ENCODE measurements at regions not wholly inside any gene's neighbourhood (a gene's known extent, or its start where the extent isn't known, plus 50 kb on each side); places are given as distances from the start of the nearest gene placed in this dataset.

DNA sequence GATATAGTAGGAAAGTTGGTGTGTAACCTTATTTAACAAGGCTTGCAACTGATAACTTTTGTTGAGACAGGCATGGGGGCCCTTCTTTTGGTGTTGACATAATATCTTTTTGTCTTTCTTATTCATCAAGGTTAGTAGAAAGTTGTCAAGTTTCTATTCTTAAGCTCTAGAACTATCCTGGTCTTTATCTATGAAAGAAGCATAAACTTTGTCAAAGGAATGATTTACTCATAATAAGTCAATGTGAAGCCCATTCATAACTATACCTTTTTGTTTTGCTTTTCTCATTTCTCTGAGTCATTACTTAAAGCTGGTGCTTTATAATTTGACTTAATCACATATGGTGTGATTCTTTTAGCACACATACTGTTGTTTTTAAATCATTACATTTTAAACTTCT is 312.4 kb downstream of the UTRN start:
- no peak overlapping the region for H2BK120ac ChIP-seq (ENCODE audit: low read depth, low read length, poor library complexity, severe bottlenecking)
- Mint-ChIP-seq H3K4me3 (no peak overlapping the region), H3K27me3 (ENCODE audit: low read depth) (no peaks in the 10 kb centered on the region), H3K9me3 (peaks cover 20 to 21% of the 10 kb centered on the region in 2 experiments), H3K36me3 (ENCODE audit: insufficient read depth in 1 of 3, low read depth in 3 of 3) (peaks cover 23 to 64% (median 29%) of the 10 kb centered on the region in 3 experiments), H3K4me1 (peaks cover 2 to 12% of the 10 kb centered on the region in 2 experiments; a peak in 3 of 4 replicates), H3K27ac (no peak overlapping the region)
- no peak overlapping the region for H3K23ac ChIP-seq (ENCODE audit: insufficient read length, low read depth, low read length)
- H2BK5ac ChIP-seq (ENCODE audit: insufficient read length, low read length): no peak overlapping the region
- no peaks in the 10 kb centered on the region for H3K27me3 ChIP-seq (ENCODE audit: insufficient read depth, low read length)
- no peak overlapping the region for H3K56ac ChIP-seq (ENCODE audit: insufficient read length, low read depth, low read length)
- no peak overlapping the region for H3K4me2 ChIP-seq (ENCODE audit: insufficient read depth, insufficient read length, low read length)
- no peaks in the 10 kb centered on the region for H3K4me1 ChIP-seq (ENCODE audit: insufficient read depth, low read length)
- H2BK20ac ChIP-seq (ENCODE audit: low read depth, low read length, poor library complexity, severe bottlenecking): no peak overlapping the region
- no peak overlapping the region for H2BK12ac ChIP-seq (ENCODE audit: insufficient read length, low read depth, low read length)
- no peak overlapping the region for H3K4ac ChIP-seq (ENCODE audit: low read depth, low read length)
- H3K79me1 ChIP-seq (ENCODE audit: insufficient read depth, low read depth, low read length, poor library complexity, severe bottlenecking): no peaks in the 10 kb centered on the region
- H3K27ac ChIP-seq (ENCODE audit: insufficient read length, low read depth, low read length): no peak overlapping the region
- no peak overlapping the region for H2BK15ac ChIP-seq (ENCODE audit: low read depth, low read length)
- no peak overlapping the region for H3K18ac ChIP-seq (ENCODE audit: insufficient read length, low read depth, low read length)
- no peaks in the 10 kb centered on the region for H4K20me1 ChIP-seq (ENCODE audit: control insufficient read depth, insufficient read depth, insufficient read length)
- no peaks in the 10 kb centered on the region for H3K79me2 ChIP-seq (ENCODE audit: insufficient read depth, low read length)
- H2AK5ac ChIP-seq (ENCODE audit: insufficient read length, low read length): no peak overlapping the region
- no peak for DNase-seq
- H4K91ac ChIP-seq (ENCODE audit: insufficient read length, low read depth, low read length): no peak overlapping the region
- no peak overlapping the region for H3K9ac ChIP-seq (ENCODE audit: extremely low read depth, insufficient read length, low read length)
- no peak overlapping the region for H4K8ac ChIP-seq (replicated peaks; ENCODE audit: insufficient read length, low read depth, low read length)
- H4K5ac ChIP-seq (ENCODE audit: insufficient read length, low read depth, low read length): no peak overlapping the region
- H3K9me3 ChIP-seq (ENCODE audit: control insufficient read depth, low read depth, low read length): no peaks in the 10 kb centered on the region
- H3K23me2 ChIP-seq (ENCODE audit: insufficient read length, low read depth, low read length, poor library complexity, severe bottlenecking): no peaks in the 10 kb centered on the region
- no peak overlapping the region for H2AFZ ChIP-seq (ENCODE audit: low read length)
- no peak overlapping the region for H3T11ph ChIP-seq (ENCODE audit: low read length)
- TF ChIP-seq, protein P1, sequence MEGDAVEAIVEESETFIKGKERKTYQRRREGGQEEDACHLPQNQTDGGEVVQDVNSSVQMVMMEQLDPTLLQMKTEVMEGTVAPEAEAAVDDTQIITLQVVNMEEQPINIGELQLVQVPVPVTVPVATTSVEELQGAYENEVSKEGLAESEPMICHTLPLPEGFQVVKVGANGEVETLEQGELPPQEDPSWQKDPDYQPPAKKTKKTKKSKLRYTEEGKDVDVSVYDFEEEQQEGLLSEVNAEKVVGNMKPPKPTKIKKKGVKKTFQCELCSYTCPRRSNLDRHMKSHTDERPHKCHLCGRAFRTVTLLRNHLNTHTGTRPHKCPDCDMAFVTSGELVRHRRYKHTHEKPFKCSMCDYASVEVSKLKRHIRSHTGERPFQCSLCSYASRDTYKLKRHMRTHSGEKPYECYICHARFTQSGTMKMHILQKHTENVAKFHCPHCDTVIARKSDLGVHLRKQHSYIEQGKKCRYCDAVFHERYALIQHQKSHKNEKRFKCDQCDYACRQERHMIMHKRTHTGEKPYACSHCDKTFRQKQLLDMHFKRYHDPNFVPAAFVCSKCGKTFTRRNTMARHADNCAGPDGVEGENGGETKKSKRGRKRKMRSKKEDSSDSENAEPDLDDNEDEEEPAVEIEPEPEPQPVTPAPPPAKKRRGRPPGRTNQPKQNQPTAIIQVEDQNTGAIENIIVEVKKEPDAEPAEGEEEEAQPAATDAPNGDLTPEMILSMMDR (conservative IDR thresholded peaks at IDR 0.05): no peak
- H3K14ac ChIP-seq (ENCODE audit: insufficient read depth, low read length): no peak overlapping the region

Measured in H9 (cell line).